GM21576 (cell line): ENCODE measurements at regions not wholly inside any gene's neighbourhood (a gene's known extent, or its start where the extent isn't known, plus 50 kb on each side); places are given as distances from the start of the nearest gene placed in this dataset.
"Not testable (repeated sequence)": the region's sequence is repeated elsewhere in the genome, so short reads cannot be mapped to it uniquely, and the experiment has no call there.

Experiments
- ATAC-seq: cut with Tn5 transposase; IDR thresholded peaks from one replicate; pipeline ENCODE4 v1.9.1; 2021; ENCODE audit warnings: mild to moderate bottlenecking, moderate library complexity; ENCODE audit not compliant: unreplicated experiment

GRCh38 chr2:34892766-34893165, 1293.7 kb upstream of the FAM98A start:
- no peak for ATAC-seq

GRCh38 chr2:34892256-34892655, 1293.2 kb upstream of the FAM98A start:
- no peak for ATAC-seq

GRCh38 chr2:34875091-34875745, 1276.1 kb upstream of the FAM98A start:
- no peak for ATAC-seq

- no peak for ATAC-seq
These were observed 1254.5 kb upstream of the FAM98A start for GRCh38 chr2:34853646-34854045.

GRCh38 chr2:34851804-34852203, 1252.7 kb upstream of the FAM98A start:
- no peak for ATAC-seq

GRCh38 chr2:34849827-34850226, 1250.7 kb upstream of the FAM98A start:
- no peak for ATAC-seq

- no peak for ATAC-seq
These were observed 1249.6 kb upstream of the FAM98A start for GRCh38 chr2:34848691-34849090.

GRCh38 chr2:34848132-34848531, 1249.0 kb upstream of the FAM98A start:
- ATAC-seq, result no peak

- ATAC-seq, result no peak
These were observed 1245.5 kb upstream of the FAM98A start for GRCh38 chr2:34844629-34845028.

GRCh38 chr2:34838408-34838807, 1239.3 kb upstream of the FAM98A start:
- no peak for ATAC-seq

- ATAC-seq, result no peak
These were observed 1237.3 kb upstream of the FAM98A start for GRCh38 chr2:34836361-34836760.

- ATAC-seq, result no peak
These were observed 1232.0 kb upstream of the FAM98A start for GRCh38 chr2:34831096-34831495.

- ATAC-seq, result no peak
These were observed 1229.4 kb upstream of the FAM98A start for GRCh38 chr2:34828481-34828880.

- ATAC-seq, result no peak
These were observed 1228.3 kb upstream of the FAM98A start for GRCh38 chr2:34827398-34827797.

GRCh38 chr2:34825686-34826085, 1226.6 kb upstream of the FAM98A start:
- no peak for ATAC-seq

- ATAC-seq, result no peak
These were observed 1223.5 kb upstream of the FAM98A start for GRCh38 chr2:34822616-34823015.

GRCh38 chr2:34815052-34815741, 1216.1 kb upstream of the FAM98A start:
- ATAC-seq, result no peak

- ATAC-seq, result no peak
These were observed 1211.4 kb upstream of the FAM98A start for GRCh38 chr2:34810456-34810855.

- no peak for ATAC-seq
These were observed 1209.3 kb upstream of the FAM98A start for GRCh38 chr2:34808426-34808825.

- ATAC-seq, result no peak
These were observed 1207.8 kb upstream of the FAM98A start for GRCh38 chr2:34806891-34807290.

- no peak for ATAC-seq
These were observed 1207.3 kb upstream of the FAM98A start for GRCh38 chr2:34806396-34806795.

GRCh38 chr2:34799556-34799955, 1200.5 kb upstream of the FAM98A start:
- ATAC-seq, result no peak

- not testable (repeated sequence) for ATAC-seq
These were observed 1196.5 kb upstream of the FAM98A start for GRCh38 chr2:34795586-34795985.
